ENCODE measurements at regions not wholly inside any gene's neighbourhood (a gene's known extent, or its start where the extent isn't known, plus 50 kb on each side); places are given as distances from the start of the nearest gene placed in this dataset.

DNA sequence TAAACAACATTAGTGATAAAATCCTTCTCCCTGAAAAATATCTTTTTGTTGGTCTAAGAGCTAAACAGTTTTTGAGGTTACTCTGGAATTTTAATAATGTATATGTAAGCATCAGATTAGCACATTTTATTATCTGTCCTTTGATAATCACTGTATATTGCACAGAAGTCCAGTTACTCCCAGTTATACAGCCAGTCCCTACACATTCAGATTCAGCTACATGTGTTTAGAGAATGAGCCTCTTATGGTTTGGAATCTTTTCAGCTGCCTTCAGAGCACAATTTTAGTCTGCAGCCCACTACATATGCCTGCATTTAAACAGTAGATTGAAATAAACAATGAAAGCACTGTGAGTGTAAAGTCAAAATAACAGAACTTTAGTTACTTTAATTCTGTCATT, 438.2 kb downstream of the ARHGEF28 start:
- TF ChIP-seq, protein P1, sequence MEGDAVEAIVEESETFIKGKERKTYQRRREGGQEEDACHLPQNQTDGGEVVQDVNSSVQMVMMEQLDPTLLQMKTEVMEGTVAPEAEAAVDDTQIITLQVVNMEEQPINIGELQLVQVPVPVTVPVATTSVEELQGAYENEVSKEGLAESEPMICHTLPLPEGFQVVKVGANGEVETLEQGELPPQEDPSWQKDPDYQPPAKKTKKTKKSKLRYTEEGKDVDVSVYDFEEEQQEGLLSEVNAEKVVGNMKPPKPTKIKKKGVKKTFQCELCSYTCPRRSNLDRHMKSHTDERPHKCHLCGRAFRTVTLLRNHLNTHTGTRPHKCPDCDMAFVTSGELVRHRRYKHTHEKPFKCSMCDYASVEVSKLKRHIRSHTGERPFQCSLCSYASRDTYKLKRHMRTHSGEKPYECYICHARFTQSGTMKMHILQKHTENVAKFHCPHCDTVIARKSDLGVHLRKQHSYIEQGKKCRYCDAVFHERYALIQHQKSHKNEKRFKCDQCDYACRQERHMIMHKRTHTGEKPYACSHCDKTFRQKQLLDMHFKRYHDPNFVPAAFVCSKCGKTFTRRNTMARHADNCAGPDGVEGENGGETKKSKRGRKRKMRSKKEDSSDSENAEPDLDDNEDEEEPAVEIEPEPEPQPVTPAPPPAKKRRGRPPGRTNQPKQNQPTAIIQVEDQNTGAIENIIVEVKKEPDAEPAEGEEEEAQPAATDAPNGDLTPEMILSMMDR (IDR thresholded peaks at IDR 0.05; ENCODE audit: borderline replicate concordance, extremely low read depth, low read length, poor library complexity, severe bottlenecking), result no peak
- TF ChIP-seq EZH2 (IDR thresholded peaks at IDR 0.05; ENCODE audit: borderline replicate concordance, low read depth, low read length, severe bottlenecking), result no peak
